ENCODE measurements at regions not wholly inside any gene's neighbourhood (a gene's known extent, or its start where the extent isn't known, plus 50 kb on each side); places are given as distances from the start of the nearest gene placed in this dataset.

GRCh38 chrX:39328661-39329060 is 527.4 kb downstream of the MID1IP1 start:
- Histone ChIP-seq H3K4me1 (ENCODE audit: insufficient read depth, low read length) (no peaks in the 10 kb centered on the region), H3K23me2 (ENCODE audit: insufficient read length, low read depth, low read length, poor library complexity, severe bottlenecking) (no peaks in the 10 kb centered on the region), H3K4me2 (ENCODE audit: insufficient read depth, insufficient read length, low read length) (no peak overlapping the region), H4K5ac (ENCODE audit: insufficient read length, low read depth, low read length) (no peak overlapping the region), H3K9ac (ENCODE audit: extremely low read depth, insufficient read length, low read length) (no peak overlapping the region), H2BK12ac (ENCODE audit: insufficient read length, low read depth, low read length) (no peak overlapping the region), H4K91ac (ENCODE audit: insufficient read length, low read depth, low read length) (no peak overlapping the region), H2BK5ac (ENCODE audit: insufficient read length, low read length) (no peak overlapping the region), H3K9me3 (ENCODE audit: control insufficient read depth, low read depth, low read length) (no peaks in the 10 kb centered on the region), H3K23ac (ENCODE audit: insufficient read length, low read depth, low read length) (no peak overlapping the region), H3T11ph (ENCODE audit: low read length) (no peak overlapping the region), H2AK5ac (ENCODE audit: insufficient read length, low read length) (no peak overlapping the region), H3K4ac (ENCODE audit: low read depth, low read length) (no peak overlapping the region), H2BK15ac (ENCODE audit: low read depth, low read length) (no peak overlapping the region), H3K27ac (ENCODE audit: insufficient read length, low read depth, low read length) (no peak overlapping the region), H3K14ac (ENCODE audit: insufficient read depth, low read length) (no peak overlapping the region), H2BK120ac (ENCODE audit: low read depth, low read length, poor library complexity, severe bottlenecking) (no peak overlapping the region), H2BK20ac (ENCODE audit: low read depth, low read length, poor library complexity, severe bottlenecking) (no peak overlapping the region), H4K20me1 (ENCODE audit: control insufficient read depth, insufficient read depth, insufficient read length) (no peaks in the 10 kb centered on the region), H3K56ac (ENCODE audit: insufficient read length, low read depth, low read length) (no peak overlapping the region), H3K27me3 (ENCODE audit: insufficient read depth, low read length) (no peaks in the 10 kb centered on the region), H3K79me1 (ENCODE audit: insufficient read depth, low read depth, low read length, poor library complexity, severe bottlenecking) (no peaks in the 10 kb centered on the region), H3K18ac (ENCODE audit: insufficient read length, low read depth, low read length) (no peak overlapping the region), H2AFZ (ENCODE audit: low read length) (no peak overlapping the region), H4K8ac (replicated peaks; ENCODE audit: insufficient read length, low read depth, low read length) (no peak overlapping the region), H3K79me2 (ENCODE audit: insufficient read depth, low read length) (no peaks in the 10 kb centered on the region)
- Mint-ChIP-seq H3K4me3 (no peak overlapping the region), H3K27me3 (ENCODE audit: low read depth) (peaks cover 4% of the 10 kb centered on the region), H3K4me1 (no peaks in the 10 kb centered on the region), H3K27ac (no peak overlapping the region), H3K9me3 (peaks cover 68 to 76% of the 10 kb centered on the region in 2 experiments), H3K36me3 (ENCODE audit: insufficient read depth in 1 of 3, low read depth in 3 of 3) (peaks cover 0 to 4% (median 2%) of the 10 kb centered on the region in 3 experiments; a peak in 4 of 7 replicates)
- TF ChIP-seq CTCF (conservative IDR thresholded peaks at IDR 0.05): no peak
- no peak for DNase-seq
- WGBS (ENCODE audit: extremely low coverage, insufficient read length, low lambda C conversion rate): no CpG with 5 or more reads among the region's 4 CpGs

Measured in H9 (cell line).